ENCODE measurements at regions not wholly inside any gene's neighbourhood (a gene's known extent, or its start where the extent isn't known, plus 50 kb on each side); places are given as distances from the start of the nearest gene placed in this dataset.

DNA sequence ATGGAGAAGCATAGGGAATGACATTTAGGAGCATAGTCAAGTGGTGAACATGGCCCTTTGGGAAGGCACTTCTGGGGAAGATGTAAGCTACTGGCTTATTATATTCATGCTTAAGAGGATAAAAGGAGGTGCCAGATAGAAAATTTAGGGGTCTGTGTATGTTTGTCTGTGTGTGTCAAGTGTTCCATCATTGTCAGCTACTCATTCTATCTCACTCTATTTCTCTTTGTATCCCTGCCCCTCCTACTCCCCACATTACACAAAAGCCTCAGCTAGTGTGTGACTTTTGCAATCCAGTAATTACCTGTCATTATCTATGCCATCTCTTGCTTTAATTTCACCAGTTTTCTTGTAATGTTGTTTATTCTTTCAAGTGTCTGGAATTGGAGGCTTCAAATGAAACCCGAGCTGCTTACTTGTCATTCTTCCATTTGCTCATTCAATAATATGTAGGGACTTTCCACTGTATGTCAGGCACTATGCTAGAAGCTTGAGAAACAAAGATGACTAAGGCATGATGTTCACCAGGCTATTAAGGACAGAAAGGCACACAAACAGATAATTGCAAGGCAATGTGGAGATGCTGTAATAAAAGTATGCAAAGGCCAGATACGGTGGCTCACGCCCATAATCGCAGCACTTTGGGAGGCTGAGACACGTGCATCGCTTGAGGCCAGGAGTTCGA lies 229.8 kb upstream of the TEX13C start:
- no peak for DNase-seq (ENCODE audit: low read depth)
- H3K4me3 ChIP-seq (ENCODE audit: low read length): no peak overlapping the region
- TF ChIP-seq, protein P1, sequence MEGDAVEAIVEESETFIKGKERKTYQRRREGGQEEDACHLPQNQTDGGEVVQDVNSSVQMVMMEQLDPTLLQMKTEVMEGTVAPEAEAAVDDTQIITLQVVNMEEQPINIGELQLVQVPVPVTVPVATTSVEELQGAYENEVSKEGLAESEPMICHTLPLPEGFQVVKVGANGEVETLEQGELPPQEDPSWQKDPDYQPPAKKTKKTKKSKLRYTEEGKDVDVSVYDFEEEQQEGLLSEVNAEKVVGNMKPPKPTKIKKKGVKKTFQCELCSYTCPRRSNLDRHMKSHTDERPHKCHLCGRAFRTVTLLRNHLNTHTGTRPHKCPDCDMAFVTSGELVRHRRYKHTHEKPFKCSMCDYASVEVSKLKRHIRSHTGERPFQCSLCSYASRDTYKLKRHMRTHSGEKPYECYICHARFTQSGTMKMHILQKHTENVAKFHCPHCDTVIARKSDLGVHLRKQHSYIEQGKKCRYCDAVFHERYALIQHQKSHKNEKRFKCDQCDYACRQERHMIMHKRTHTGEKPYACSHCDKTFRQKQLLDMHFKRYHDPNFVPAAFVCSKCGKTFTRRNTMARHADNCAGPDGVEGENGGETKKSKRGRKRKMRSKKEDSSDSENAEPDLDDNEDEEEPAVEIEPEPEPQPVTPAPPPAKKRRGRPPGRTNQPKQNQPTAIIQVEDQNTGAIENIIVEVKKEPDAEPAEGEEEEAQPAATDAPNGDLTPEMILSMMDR (conservative IDR thresholded peaks at IDR 0.05; ENCODE audit: low read length): no peak

DNA sequence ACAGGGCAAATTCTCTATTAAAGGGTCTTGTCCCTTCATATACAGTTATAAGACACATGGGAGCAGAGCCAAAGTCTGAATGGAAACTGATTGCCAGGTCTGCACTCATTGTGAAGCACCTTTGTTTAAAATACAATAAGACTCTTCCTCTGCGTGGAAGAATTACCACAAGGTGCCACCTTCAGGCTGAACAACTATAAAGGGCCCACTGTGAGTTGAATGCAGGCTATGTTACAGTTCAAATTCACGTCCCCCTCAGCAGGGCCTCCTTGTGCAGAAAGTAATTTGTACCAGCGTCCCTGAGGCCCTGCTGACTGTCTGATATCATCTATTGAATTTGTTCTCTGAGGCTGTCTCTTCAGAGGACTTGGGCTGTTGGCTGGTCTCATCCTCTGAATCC lies 225.8 kb upstream of the TEX13C start:
- TF ChIP-seq, protein P1 (conservative IDR thresholded peaks at IDR 0.05; ENCODE audit: low read length): no peak
- H3K4me3 ChIP-seq (ENCODE audit: low read length): no peak overlapping the region
- no peak for DNase-seq (ENCODE audit: low read depth)

- DNase-seq (ENCODE audit: low read depth): no peak
Observed at GRCh38 chrX:125094901-125095300, 224.8 kb upstream of the TEX13C start.

DNA sequence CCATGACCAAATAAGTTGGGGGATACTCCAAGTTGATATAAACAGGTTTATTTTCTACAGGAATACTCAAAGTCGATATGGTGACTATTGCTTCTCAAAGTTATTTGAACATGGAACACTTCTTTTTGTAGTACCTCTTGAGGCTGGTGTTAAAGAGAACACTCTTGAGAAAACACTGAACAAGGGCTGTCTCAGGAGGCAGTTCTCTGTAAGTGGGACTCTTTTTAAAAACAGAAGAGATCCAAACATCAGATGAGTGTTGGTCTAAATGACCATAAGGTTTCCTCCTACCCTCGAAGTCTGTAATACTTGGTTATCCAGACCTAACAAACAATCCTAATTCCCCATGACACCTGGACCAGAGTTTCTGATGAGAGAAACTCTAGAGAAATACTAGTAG lies 223.2 kb upstream of the TEX13C start:
- H3K4me3 ChIP-seq (ENCODE audit: low read length): no peak overlapping the region
- no peak for DNase-seq (ENCODE audit: low read depth)
- TF ChIP-seq, protein P1 (conservative IDR thresholded peaks at IDR 0.05; ENCODE audit: low read length): no peak

More at GRCh38 chrX:125094901-125095300, 224.8 kb upstream of the TEX13C start:
- H3K4me3 ChIP-seq (ENCODE audit: low read length): no peak overlapping the region
- TF ChIP-seq, protein P1 (conservative IDR thresholded peaks at IDR 0.05; ENCODE audit: low read length): no peak

GRCh38 chrX:125096870-125097269 lies 222.8 kb upstream of the TEX13C start:
- TF ChIP-seq, protein P1 (conservative IDR thresholded peaks at IDR 0.05; ENCODE audit: low read length): no peak
- no peak for DNase-seq (ENCODE audit: low read depth)
- no peak overlapping the region for H3K4me3 ChIP-seq (ENCODE audit: low read length)

DNA sequence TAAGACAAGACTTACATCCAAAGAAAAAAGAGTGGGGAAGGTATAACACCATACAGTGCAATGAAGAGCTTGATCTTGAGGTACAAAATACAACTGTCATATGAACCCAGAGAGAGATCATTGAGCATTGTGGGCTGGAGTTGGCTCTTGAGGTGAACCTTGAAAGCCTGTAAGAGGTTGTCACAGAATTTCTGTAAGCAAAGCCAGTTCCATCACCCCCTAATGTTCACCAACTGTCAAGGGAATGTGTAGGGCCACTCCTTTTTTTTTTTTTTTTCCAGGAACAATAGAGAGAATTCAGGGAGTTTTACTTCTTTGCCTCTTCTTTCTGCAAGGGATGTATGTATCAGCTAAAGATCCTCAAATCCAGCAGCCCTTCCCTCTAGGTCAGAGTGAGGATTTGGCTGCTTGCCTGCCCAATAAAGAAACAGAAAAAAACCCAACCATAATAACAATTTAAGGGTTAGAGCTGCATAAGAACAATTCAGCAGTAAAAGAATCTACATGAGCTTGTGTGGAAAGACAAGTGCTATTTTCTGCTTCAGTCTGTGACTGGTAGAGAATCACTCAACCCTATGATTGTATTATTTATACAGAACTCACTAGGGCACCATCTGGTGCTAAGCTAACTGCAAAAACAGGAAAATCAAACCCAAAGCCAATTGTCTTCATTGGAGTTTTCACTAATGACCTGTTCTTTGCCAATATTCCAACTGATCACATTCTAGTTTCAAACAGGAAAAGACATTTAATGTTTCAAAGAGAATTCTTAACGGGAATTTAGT lies 217.5 kb upstream of the TEX13C start:
- DNase-seq (ENCODE audit: low read depth): no peak

More for the DNA sequence above, 217.5 kb upstream of the TEX13C start:
- H3K4me3 ChIP-seq (ENCODE audit: low read length): no peak overlapping the region
- TF ChIP-seq, protein P1 (conservative IDR thresholded peaks at IDR 0.05; ENCODE audit: low read length): no peak

Data from AG10803 (cell line).